ENCODE measurements at regions not wholly inside any gene's neighbourhood (a gene's known extent, or its start where the extent isn't known, plus 50 kb on each side); places are given as distances from the start of the nearest gene placed in this dataset.

DNA sequence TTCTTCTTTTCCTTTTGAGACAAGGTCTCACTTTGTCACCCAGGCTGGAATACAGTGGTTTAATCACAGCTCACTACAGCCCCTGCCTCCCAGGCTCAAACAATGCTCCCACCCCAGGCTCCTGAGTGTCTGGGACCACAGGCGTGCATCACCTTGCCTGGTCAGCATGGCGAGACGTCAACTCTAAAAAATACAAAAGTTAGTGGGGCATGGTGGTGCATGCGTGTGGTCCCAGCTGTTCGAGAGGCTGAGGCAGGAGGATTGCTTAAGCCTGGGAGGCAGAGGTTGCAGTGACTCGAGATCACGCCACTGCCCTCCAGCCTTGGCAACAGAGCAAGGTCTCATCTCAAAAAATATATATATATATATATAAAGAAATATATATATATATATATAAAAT, 242.4 kb downstream of the SHOX start:
- H3K4me3 ChIP-seq (ENCODE audit: low read depth, low read length) = no peak overlapping the region
- TF ChIP-seq, protein P1, sequence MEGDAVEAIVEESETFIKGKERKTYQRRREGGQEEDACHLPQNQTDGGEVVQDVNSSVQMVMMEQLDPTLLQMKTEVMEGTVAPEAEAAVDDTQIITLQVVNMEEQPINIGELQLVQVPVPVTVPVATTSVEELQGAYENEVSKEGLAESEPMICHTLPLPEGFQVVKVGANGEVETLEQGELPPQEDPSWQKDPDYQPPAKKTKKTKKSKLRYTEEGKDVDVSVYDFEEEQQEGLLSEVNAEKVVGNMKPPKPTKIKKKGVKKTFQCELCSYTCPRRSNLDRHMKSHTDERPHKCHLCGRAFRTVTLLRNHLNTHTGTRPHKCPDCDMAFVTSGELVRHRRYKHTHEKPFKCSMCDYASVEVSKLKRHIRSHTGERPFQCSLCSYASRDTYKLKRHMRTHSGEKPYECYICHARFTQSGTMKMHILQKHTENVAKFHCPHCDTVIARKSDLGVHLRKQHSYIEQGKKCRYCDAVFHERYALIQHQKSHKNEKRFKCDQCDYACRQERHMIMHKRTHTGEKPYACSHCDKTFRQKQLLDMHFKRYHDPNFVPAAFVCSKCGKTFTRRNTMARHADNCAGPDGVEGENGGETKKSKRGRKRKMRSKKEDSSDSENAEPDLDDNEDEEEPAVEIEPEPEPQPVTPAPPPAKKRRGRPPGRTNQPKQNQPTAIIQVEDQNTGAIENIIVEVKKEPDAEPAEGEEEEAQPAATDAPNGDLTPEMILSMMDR (IDR thresholded peaks at IDR 0.05; ENCODE audit: low read depth, low read length) = no peak
- H3K4me1 ChIP-seq = no peaks in the 10 kb centered on the region
- H3K36me3 ChIP-seq = no peaks in the 10 kb centered on the region
- no peaks in the 10 kb centered on the region for H3K9me3 ChIP-seq
- DNase-seq = no peak
- H3K27me3 ChIP-seq = no peaks in the 10 kb centered on the region

DNA sequence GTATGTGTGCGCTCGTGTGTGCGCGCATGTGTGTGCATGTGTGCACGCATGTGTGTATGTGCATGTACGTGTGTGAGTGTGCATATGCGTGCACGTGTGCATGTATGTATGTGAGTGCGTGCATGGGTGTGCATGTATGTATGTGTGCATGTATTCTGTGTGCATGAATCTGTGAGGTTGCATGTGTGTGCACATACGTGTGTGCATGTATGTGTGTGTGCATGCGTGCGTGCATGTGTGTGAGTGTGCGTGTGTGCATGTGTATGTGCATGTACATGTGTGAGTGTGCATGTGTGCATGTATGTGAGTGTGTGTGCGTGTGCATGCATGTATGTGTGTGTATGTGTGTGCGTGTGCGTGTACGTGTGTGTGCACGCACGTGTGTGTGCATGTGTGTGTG, 241.5 kb downstream of the SHOX start:
- DNase-seq = no peak
- TF ChIP-seq, protein P1 (IDR thresholded peaks at IDR 0.05; ENCODE audit: low read depth, low read length) = no peak
- H3K27me3 ChIP-seq = no peaks in the 10 kb centered on the region
- H3K36me3 ChIP-seq = no peaks in the 10 kb centered on the region
- no peaks in the 10 kb centered on the region for H3K9me3 ChIP-seq
- no peak overlapping the region for H3K4me3 ChIP-seq (ENCODE audit: low read depth, low read length)
- no peaks in the 10 kb centered on the region for H3K4me1 ChIP-seq

DNA sequence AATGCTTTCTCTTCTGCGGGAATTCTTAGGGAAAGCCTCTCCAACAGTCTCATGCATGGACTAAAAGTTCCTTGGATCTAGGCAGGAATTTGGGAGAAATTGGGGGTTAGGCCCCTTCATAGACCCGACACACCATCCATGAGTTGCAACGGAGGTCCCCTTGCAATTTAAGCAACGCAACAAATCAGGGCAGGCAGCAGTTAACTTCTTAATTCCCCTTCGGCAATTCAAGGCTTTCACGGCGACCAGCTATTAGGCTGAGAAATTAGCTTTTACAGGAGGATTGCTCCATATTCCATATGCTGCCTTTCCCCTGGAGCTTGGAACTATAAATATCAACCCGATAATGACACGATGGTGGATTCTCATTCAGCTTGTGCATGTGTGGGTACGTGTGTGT, 241.0 kb downstream of the SHOX start:
- no peak overlapping the region for H3K4me3 ChIP-seq (ENCODE audit: low read depth, low read length)
- TF ChIP-seq, protein P1 (IDR thresholded peaks at IDR 0.05; ENCODE audit: low read depth, low read length) = no peak

DNA sequence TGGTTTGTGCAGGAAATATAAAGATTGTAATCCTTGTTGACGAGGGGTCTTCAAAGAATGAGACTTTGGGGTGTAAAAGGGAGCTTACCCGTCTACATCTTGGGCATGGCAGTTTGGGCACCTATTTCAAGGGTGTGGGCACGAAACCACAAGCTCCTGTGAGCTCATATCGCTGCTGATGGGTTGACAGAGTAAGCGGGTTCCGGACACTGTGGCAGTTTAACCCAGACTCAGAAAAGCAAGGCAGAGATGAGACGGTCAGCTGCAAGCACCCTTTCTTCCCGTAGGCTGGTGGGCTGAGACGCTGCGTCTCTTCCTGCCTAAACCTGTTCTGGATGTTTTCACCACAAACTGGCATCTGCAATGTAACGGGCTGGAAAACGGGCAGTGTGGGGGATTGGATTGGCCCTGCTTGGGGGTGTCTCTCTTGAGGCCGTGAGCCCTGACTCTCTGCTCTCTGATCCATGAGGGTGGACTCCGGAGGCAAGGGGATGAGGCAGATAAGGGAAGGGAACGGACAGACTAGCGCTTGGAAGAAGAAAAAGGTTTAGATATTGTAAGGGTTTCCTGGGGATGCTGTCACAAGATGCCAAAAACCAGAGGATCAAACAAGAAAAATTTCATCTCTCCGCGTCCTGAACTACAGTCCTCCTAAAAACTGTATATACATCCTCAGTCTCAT, 237.5 kb downstream of the SHOX start:
- no peaks in the 10 kb centered on the region for H3K4me1 ChIP-seq
- no peaks in the 10 kb centered on the region for H3K9me3 ChIP-seq
- no peaks in the 10 kb centered on the region for H3K36me3 ChIP-seq
- no peak overlapping the region for H3K4me3 ChIP-seq (ENCODE audit: low read depth, low read length)
- TF ChIP-seq, protein P1 (IDR thresholded peaks at IDR 0.05; ENCODE audit: low read depth, low read length) = no peak
- H3K27me3 ChIP-seq = no peaks in the 10 kb centered on the region
- no peak for DNase-seq

More for the DNA sequence above, 241.0 kb downstream of the SHOX start:
- DNase-seq = no peak
- Histone ChIP-seq H3K27me3 (no peaks in the 10 kb centered on the region), H3K36me3 (no peaks in the 10 kb centered on the region), H3K4me1 (no peaks in the 10 kb centered on the region), H3K9me3 (no peaks in the 10 kb centered on the region)

DNA sequence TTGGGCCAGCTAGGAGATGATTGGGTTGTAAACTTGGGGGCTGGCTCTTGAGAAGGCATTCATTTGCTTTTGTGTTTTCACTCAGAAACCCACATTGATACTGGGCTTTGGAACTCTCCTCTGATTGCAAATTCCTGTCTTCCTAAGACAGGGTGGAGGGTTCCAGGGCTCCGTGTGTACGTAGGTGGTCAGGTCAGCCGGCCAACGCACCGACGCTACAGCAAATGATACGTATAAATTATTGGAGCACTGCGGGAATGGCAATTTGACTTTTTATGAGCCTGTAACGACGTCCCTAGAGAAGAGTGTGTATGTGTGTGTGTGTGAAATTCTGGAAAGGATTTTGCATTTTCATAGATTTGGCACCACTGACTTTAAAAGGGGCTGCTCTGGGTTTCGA, 236.9 kb downstream of the SHOX start:
- Histone ChIP-seq H3K4me1 (no peaks in the 10 kb centered on the region), H3K27me3 (no peaks in the 10 kb centered on the region)
- TF ChIP-seq, protein P1 (IDR thresholded peaks at IDR 0.05; ENCODE audit: low read depth, low read length) = no peak

DNA sequence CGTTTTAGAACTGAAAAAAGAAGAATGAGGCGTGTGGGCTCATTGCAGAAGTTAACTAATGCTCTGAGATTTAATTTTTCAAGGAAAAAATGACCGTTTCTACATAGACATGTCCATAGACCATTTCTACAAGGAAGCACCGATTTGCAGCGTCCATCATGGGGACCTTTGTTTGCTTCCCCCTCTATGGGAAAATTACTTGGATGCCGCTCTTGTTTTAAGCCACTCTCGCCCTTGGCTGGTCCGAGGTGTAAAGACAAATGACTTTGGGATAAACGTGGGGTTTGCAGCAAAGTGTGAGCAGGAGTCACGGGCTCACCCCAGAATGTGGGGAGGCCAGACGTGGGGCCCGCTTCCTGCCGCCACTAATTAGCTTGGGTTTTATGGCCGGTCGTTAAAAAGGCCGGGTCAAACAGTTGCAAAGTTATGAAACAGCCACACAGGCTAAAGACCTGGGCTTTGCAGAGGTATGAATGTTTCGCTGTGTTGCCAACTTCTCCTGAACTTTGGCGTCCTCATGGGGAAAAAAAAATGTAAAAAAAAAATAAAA, 235.9 kb downstream of the SHOX start:
- TF ChIP-seq, protein P1 (IDR thresholded peaks at IDR 0.05; ENCODE audit: low read depth, low read length) = no peak
- Histone ChIP-seq H3K27me3 (no peaks in the 10 kb centered on the region), H3K4me1 (no peaks in the 10 kb centered on the region), H3K9me3 (no peaks in the 10 kb centered on the region), H3K4me3 (ENCODE audit: low read depth, low read length) (no peak overlapping the region), H3K36me3 (no peaks in the 10 kb centered on the region)
- DNase-seq = no peak

More for the DNA sequence above, 236.9 kb downstream of the SHOX start:
- no peaks in the 10 kb centered on the region for H3K9me3 ChIP-seq
- DNase-seq = no peak
- no peak overlapping the region for H3K4me3 ChIP-seq (ENCODE audit: low read depth, low read length)
- no peaks in the 10 kb centered on the region for H3K36me3 ChIP-seq

Data from BE2C (cell line).